Ishikawa (cell line): ENCODE measurements at regions not wholly inside any gene's neighbourhood (a gene's known extent, or its start where the extent isn't known, plus 50 kb on each side); places are given as distances from the start of the nearest gene placed in this dataset.

Experiments used
- CEBPB ChIP-seq: IDR thresholded peaks from 2 replicates; pipeline ENCODE4 v1.6.1; 2012
- CREB1 ChIP-seq: IDR thresholded peaks from 2 replicates; pipeline ENCODE4 v1.6.1; 2012; ENCODE audit warnings: low read depth
- EP300 ChIP-seq: IDR thresholded peaks from 2 replicates; pipeline ENCODE4 v1.6.1; 2012; ENCODE audit warnings: borderline replicate concordance
- FOXM1 ChIP-seq: IDR thresholded peaks from 2 replicates; pipeline ENCODE4 v1.6.1; 2012; ENCODE audit warnings: low read depth, borderline replicate concordance
- MAX ChIP-seq: IDR thresholded peaks from 2 replicates; pipeline ENCODE4 v1.6.1; 2012
- RAD21 ChIP-seq: IDR thresholded peaks from 2 replicates; pipeline ENCODE4 v1.6.1; 2012; ENCODE audit warnings: low read depth
- REST ChIP-seq: IDR thresholded peaks from 2 replicates; pipeline ENCODE4 v1.6.1; 2012; ENCODE audit warnings: low read depth, mild to moderate bottlenecking
- TAF1 ChIP-seq: IDR thresholded peaks from 2 replicates; pipeline ENCODE4 v1.6.1; 2012; ENCODE audit warnings: low read depth, mild to moderate bottlenecking
- TCF12 ChIP-seq: IDR thresholded peaks from 2 replicates; pipeline ENCODE4 v1.6.1; 2012; ENCODE audit warnings: low read depth
- TEAD4 ChIP-seq: IDR thresholded peaks from 2 replicates; pipeline ENCODE4 v1.6.1; 2012
- USF1 ChIP-seq: IDR thresholded peaks from 2 replicates; pipeline ENCODE4 v1.6.1; 2012
- YY1 ChIP-seq: IDR thresholded peaks from 2 replicates; pipeline ENCODE4 v1.6.1; 2012; ENCODE audit warnings: low read depth

GRCh38 chr9:18143073-18143745 lies 330.7 kb upstream of the ADAMTSL1 start:
- no peak for TF ChIP-seq RAD21
- TF ChIP-seq CEBPB = no peak
- TF ChIP-seq REST = no peak
- TF ChIP-seq EP300 = no peak
- no peak for TF ChIP-seq USF1
- TF ChIP-seq YY1 = no peak
- no peak for TF ChIP-seq MAX
- TF ChIP-seq TAF1 = no peak
- TF ChIP-seq TCF12 = no peak
- TF ChIP-seq FOXM1 = no peak
- no peak for TF ChIP-seq TEAD4
- no peak for TF ChIP-seq CREB1
